Tibial nerve (tissue), 4 donors: ENCODE measurements at regions not wholly inside any gene's neighbourhood (a gene's known extent, or its start where the extent isn't known, plus 50 kb on each side); places are given as distances from the start of the nearest gene placed in this dataset.

Experiments
- DNase-seq, 2 donors: peaks; one replicate each; pipeline ENCODE4 v3.0.0-alpha.2; 2019; ENCODE audit warnings: low spot score in 2 of 2
- H3K27ac ChIP-seq, 4 donors: fragments of 200-600 bp; sonication (generic) in 3 of 4; one replicate each; pipeline ENCODE4 v1.5.1; 2017 to 2019; ENCODE audit warnings: mild to moderate bottlenecking in 1 of 4
- H3K27me3 ChIP-seq, 2 donors: fragments of 200-600 bp; sonication (generic) in 1 of 2; one replicate each; pipeline versions ENCODE4 v1.5.1 to v1.6.0; 2017 to 2019
- H3K36me3 ChIP-seq, 3 donors: fragments of 200-600 bp; sonication (generic); one replicate each; pipeline ENCODE4 v1.5.1; 2018 to 2019
- H3K4me1 ChIP-seq, 4 donors: fragments of 200-600 bp; sonication (generic) in 3 of 4; one replicate each; pipeline ENCODE4 v1.5.1; 2017 to 2019
- H3K4me3 ChIP-seq, 4 donors: fragments of 200-600 bp; sonication (generic) in 3 of 4; one replicate each; pipeline ENCODE4 v1.5.1; 2017 to 2019; ENCODE audit warnings: mild to moderate bottlenecking in 1 of 4, moderate library complexity in 1 of 4
- H3K9me3 ChIP-seq, 4 donors: fragments of 200-600 bp; sonication (generic) in 3 of 4; one replicate each; pipeline ENCODE4 v1.5.1; 2017 to 2019
- CTCF ChIP-seq, 5 experiments: fragments of 200-600 bp in 3 of 5; fragments of 450-650 bp in 2 of 5; sonication (generic) in 3 of 5; IDR thresholded peaks; one replicate each; pipeline ENCODE4 v1.5.1; 2016 to 2019; ENCODE audit warnings: antibody characterized with exemption in 5 of 5, mild to moderate bottlenecking in 3 of 5, moderate library complexity in 2 of 5
- EP300 ChIP-seq, 2 donors: sonication (generic); formaldehyde crosslinking; IDR thresholded peaks; one replicate each; pipeline ENCODE4 v1.6.1; 2017; ENCODE audit warnings: antibody characterized with exemption in 2 of 2, mild to moderate bottlenecking in 1 of 2
- POLR2A ChIP-seq, 2 donors: fragments of 450-650 bp; IDR thresholded peaks; one replicate each; pipeline ENCODE4 v1.6.1; 2017; ENCODE audit warnings: antibody characterized with exemption in 2 of 2, mild to moderate bottlenecking in 2 of 2, moderate library complexity in 2 of 2
- WGBS, 2 donors: methylation state at CpG; one replicate each; pipeline ENCODE4 v1.1.5; 2018; 5-methylcytosine and 5-hydroxymethylcytosine counted together

- Histone ChIP-seq H3K9me3 (no peaks in the 10 kb centered on the region), H3K4me3 (no peak overlapping the region), H3K4me1 (peaks cover 0 to 23% (median 3%) of the 10 kb centered on the region in 4 donors), H3K27ac (no peak overlapping the region), H3K27me3 (no peaks in the 10 kb centered on the region), H3K36me3 (no peaks in the 10 kb centered on the region)
- no peak for TF ChIP-seq CTCF (IDR thresholded peaks at IDR 0.05)
- no peak for DNase-seq
- 88 to 92% methylated on average over 3 of the region's 3 CpGs for WGBS, 2 donors
Measured at GRCh38 chr9:88784960-88785359, 206.3 kb upstream of the S1PR3 start.

GRCh38 chr9:88786291-88787079 is 204.8 kb upstream of the S1PR3 start:
- Histone ChIP-seq H3K4me1 (peaks cover 0 to 28% (median 3%) of the 10 kb centered on the region in 4 donors), H3K27ac (peak overlapping the region in 2 of 4 donors; percentile 38 to 57), H3K36me3 (no peaks in the 10 kb centered on the region), H3K9me3 (no peaks in the 10 kb centered on the region), H3K27me3 (no peaks in the 10 kb centered on the region), H3K4me3 (no peak overlapping the region)
- WGBS, 2 donors, result 31 to 40% methylated on average over 12 of the region's 12 CpGs
- DNase-seq, result no peak
- TF ChIP-seq EP300 (IDR thresholded peaks at IDR 0.05) (peak in 1 of 2 donors; percentile 24), POLR2A (IDR thresholded peaks at IDR 0.05) (no peak), CTCF (IDR thresholded peaks at IDR 0.05) (no peak)

GRCh38 chr9:88789785-88790184 is 201.5 kb upstream of the S1PR3 start:
- 86 to 93% methylated on average over 3 of the region's 3 CpGs for WGBS, 2 donors
- no peak for DNase-seq
- no peak overlapping the region for H3K4me3 ChIP-seq
- H3K27ac ChIP-seq, result no peak overlapping the region
- H3K27me3 ChIP-seq, result no peaks in the 10 kb centered on the region
- H3K36me3 ChIP-seq, result no peaks in the 10 kb centered on the region
- no peaks in the 10 kb centered on the region for H3K9me3 ChIP-seq
- TF ChIP-seq POLR2A (IDR thresholded peaks at IDR 0.05) (no peak), EP300 (IDR thresholded peaks at IDR 0.05) (no peak), CTCF (IDR thresholded peaks at IDR 0.05) (no peak)
- H3K4me1 ChIP-seq, result peaks cover 0 to 18% (median 0%) of the 10 kb centered on the region in 4 donors

- Histone ChIP-seq H3K36me3 (no peaks in the 10 kb centered on the region), H3K4me1 (peaks cover 0 to 15% (median 0%) of the 10 kb centered on the region in 4 donors), H3K27me3 (no peaks in the 10 kb centered on the region), H3K4me3 (no peak overlapping the region), H3K9me3 (no peaks in the 10 kb centered on the region), H3K27ac (peak overlapping the region in 3 of 4 donors; percentile 17 to 79 (median 68))
- TF ChIP-seq EP300 (IDR thresholded peaks at IDR 0.05) (peak in 1 of 2 donors; percentile 90), CTCF (IDR thresholded peaks at IDR 0.05) (no peak)
- peak in 1 of 2 donors; percentile 54 for DNase-seq
Measured at GRCh38 chr9:88791105-88791805, 200.0 kb upstream of the S1PR3 start.

- Histone ChIP-seq H3K9me3 (no peaks in the 10 kb centered on the region), H3K36me3 (no peaks in the 10 kb centered on the region), H3K4me3 (no peak overlapping the region), H3K27ac (peak overlapping the region in 1 of 4 donors; percentile 68), H3K27me3 (no peaks in the 10 kb centered on the region), H3K4me1 (peaks cover 0 to 5% (median 0%) of the 10 kb centered on the region in 4 donors)
- TF ChIP-seq EP300 (IDR thresholded peaks at IDR 0.05) (no peak), CTCF (IDR thresholded peaks at IDR 0.05) (no peak)
- DNase-seq, result no peak
- 81 to 90% methylated on average over 3 of the region's 3 CpGs for WGBS, 2 donors
Measured at GRCh38 chr9:88792502-88792901, 198.8 kb upstream of the S1PR3 start.
